Ishikawa (cell line): ENCODE measurements at regions not wholly inside any gene's neighbourhood (a gene's known extent, or its start where the extent isn't known, plus 50 kb on each side); places are given as distances from the start of the nearest gene placed in this dataset.

Experiments
- CEBPB ChIP-seq: IDR thresholded peaks from 2 replicates; pipeline ENCODE4 v1.6.1; 2012
- CREB1 ChIP-seq: IDR thresholded peaks from 2 replicates; pipeline ENCODE4 v1.6.1; 2012; ENCODE audit warnings: low read depth
- EGR1 ChIP-seq: IDR thresholded peaks from 2 replicates; pipeline ENCODE4 v1.6.1; 2012
- EP300 ChIP-seq: IDR thresholded peaks from 2 replicates; pipeline ENCODE4 v1.6.1; 2012; ENCODE audit warnings: borderline replicate concordance
- FOXM1 ChIP-seq: IDR thresholded peaks from 2 replicates; pipeline ENCODE4 v1.6.1; 2012; ENCODE audit warnings: low read depth, borderline replicate concordance
- NFIC ChIP-seq: IDR thresholded peaks from 2 replicates; pipeline ENCODE4 v1.6.1; 2012
- RAD21 ChIP-seq: IDR thresholded peaks from 2 replicates; pipeline ENCODE4 v1.6.1; 2012; ENCODE audit warnings: low read depth
- TAF1 ChIP-seq: IDR thresholded peaks from 2 replicates; pipeline ENCODE4 v1.6.1; 2012; ENCODE audit warnings: low read depth, mild to moderate bottlenecking
- TCF12 ChIP-seq: IDR thresholded peaks from 2 replicates; pipeline ENCODE4 v1.6.1; 2012; ENCODE audit warnings: low read depth
- TEAD4 ChIP-seq: IDR thresholded peaks from 2 replicates; pipeline ENCODE4 v1.6.1; 2012
- YY1 ChIP-seq: IDR thresholded peaks from 2 replicates; pipeline ENCODE4 v1.6.1; 2012; ENCODE audit warnings: low read depth
- ZBTB7A ChIP-seq: IDR thresholded peaks from 2 replicates; pipeline ENCODE4 v1.6.1; 2012; ENCODE audit warnings: low read depth
- TF ChIP-seq, protein P1 (sequence below): IDR thresholded peaks from 2 replicates; pipeline ENCODE4 v1.6.1; 2012
- TF ChIP-seq, protein P2 (sequence below): IDR thresholded peaks from 2 replicates; pipeline ENCODE4 v1.6.1; 2012; ENCODE audit warnings: low read depth, mild to moderate bottlenecking
- TF ChIP-seq, protein P3 (sequence below): IDR thresholded peaks from 2 replicates; pipeline ENCODE4 v1.6.1; 2012

DNA sequence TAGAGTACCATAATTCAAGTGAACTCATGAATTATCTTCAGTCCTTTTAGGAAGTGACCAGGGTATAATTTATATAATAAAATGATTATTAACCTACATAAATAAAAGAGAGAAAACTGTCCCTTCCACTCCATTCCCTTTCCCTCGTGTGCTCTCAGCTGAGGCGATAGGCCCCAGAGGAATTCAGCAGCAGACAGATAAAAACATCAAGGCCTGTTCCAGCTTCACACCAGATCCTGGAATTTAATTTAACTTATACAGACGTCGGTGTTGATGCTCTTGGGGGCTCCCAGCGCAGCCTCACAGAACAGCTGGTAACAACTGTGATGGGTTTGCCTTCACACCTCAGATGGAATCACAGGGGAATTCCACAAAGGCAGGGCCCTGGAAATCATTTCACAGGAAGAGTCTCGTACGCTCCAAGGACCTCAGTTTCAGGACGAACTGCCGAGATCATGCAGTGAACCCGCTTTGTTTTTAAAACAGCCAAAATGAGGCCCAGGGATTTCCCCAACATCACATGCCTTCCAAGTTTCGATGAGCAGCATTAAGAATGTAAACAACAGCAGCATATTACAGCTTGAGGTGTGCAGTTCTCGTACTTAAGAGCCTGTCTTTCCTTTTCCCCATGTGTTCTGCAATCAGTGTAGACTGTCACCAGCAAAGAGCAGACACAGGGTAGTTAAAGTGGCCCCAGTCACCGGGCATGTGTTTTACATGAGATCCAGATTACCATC, 73.6 kb upstream of the ALDH1B1 start:
- TF ChIP-seq, protein P1, sequence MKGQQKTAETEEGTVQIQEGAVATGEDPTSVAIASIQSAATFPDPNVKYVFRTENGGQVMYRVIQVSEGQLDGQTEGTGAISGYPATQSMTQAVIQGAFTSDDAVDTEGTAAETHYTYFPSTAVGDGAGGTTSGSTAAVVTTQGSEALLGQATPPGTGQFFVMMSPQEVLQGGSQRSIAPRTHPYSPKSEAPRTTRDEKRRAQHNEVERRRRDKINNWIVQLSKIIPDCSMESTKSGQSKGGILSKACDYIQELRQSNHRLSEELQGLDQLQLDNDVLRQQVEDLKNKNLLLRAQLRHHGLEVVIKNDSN = no peak
- TF ChIP-seq NFIC (no peak), RAD21 (no peak)

DNA sequence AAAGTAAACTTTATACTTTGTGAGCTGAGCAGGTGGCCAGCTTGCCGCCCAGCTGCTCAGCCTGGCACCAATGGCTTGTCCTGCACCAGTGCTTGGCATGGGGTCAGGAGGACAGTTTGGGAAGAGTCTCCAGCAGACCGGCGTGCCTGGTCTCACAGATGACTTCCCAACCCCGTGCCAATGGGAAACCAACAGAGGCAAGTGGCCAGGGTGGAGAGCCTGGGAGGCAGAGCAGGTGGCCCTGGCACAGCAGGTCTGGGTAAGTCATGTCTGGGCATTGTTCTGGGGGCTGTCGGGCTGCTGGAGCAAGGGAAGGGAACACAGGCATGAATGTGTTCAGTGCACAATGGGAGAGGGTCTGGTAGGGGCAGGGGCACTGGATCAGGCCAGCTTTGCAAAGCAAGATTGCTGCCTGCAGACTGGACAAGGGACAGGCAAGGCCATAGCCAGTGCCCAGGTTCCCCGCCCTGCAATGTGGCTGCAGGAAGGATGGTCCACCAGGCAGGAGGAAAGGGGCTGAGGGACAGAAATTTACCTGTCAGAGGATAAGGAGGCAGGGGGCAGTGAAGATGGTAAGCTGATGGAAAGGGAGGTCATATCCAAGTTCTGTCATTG, 76.2 kb upstream of the ALDH1B1 start:
- no peak for TF ChIP-seq TEAD4
- TF ChIP-seq ZBTB7A = no peak
- TF ChIP-seq YY1 = no peak
- no peak for TF ChIP-seq EGR1
- no peak for TF ChIP-seq TCF12
- no peak for TF ChIP-seq CEBPB
- TF ChIP-seq TAF1 = no peak
- TF ChIP-seq NFIC = no peak
- TF ChIP-seq CREB1 = no peak
- TF ChIP-seq, protein P1 = no peak
- TF ChIP-seq EP300 = no peak
- TF ChIP-seq, protein P2, sequence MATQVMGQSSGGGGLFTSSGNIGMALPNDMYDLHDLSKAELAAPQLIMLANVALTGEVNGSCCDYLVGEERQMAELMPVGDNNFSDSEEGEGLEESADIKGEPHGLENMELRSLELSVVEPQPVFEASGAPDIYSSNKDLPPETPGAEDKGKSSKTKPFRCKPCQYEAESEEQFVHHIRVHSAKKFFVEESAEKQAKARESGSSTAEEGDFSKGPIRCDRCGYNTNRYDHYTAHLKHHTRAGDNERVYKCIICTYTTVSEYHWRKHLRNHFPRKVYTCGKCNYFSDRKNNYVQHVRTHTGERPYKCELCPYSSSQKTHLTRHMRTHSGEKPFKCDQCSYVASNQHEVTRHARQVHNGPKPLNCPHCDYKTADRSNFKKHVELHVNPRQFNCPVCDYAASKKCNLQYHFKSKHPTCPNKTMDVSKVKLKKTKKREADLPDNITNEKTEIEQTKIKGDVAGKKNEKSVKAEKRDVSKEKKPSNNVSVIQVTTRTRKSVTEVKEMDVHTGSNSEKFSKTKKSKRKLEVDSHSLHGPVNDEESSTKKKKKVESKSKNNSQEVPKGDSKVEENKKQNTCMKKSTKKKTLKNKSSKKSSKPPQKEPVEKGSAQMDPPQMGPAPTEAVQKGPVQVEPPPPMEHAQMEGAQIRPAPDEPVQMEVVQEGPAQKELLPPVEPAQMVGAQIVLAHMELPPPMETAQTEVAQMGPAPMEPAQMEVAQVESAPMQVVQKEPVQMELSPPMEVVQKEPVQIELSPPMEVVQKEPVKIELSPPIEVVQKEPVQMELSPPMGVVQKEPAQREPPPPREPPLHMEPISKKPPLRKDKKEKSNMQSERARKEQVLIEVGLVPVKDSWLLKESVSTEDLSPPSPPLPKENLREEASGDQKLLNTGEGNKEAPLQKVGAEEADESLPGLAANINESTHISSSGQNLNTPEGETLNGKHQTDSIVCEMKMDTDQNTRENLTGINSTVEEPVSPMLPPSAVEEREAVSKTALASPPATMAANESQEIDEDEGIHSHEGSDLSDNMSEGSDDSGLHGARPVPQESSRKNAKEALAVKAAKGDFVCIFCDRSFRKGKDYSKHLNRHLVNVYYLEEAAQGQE = no peak
- TF ChIP-seq, protein P3, sequence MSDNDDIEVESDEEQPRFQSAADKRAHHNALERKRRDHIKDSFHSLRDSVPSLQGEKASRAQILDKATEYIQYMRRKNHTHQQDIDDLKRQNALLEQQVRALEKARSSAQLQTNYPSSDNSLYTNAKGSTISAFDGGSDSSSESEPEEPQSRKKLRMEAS = no peak
- TF ChIP-seq RAD21 = no peak
- TF ChIP-seq FOXM1 = no peak

DNA sequence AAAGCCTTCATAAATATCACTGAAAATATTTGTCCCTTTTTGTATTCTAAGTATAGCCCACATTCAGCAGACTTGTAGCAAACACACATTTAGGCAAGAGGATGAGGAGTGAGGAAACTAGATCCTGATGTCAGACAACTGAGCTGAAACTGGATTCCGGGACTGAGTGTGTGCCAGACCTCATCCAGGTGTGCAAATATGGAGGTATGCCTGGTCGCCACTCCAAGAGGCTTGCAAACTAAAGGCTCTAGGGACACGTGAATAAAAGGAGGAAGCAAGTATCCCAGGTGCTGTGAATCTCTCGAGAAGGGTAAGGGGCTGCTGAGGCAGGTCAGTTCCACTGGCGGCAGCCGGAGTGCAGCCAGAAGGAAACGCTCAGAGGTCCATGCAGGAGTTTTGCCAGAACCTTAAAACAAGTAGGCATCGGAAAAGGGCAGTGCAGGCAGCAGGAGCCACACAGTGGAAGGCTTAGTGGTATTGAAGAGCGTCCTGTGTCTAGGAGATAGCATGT, 77.4 kb upstream of the ALDH1B1 start:
- no peak for TF ChIP-seq FOXM1
- no peak for TF ChIP-seq ZBTB7A
- no peak for TF ChIP-seq CREB1
- TF ChIP-seq, protein P3 = no peak

DNA sequence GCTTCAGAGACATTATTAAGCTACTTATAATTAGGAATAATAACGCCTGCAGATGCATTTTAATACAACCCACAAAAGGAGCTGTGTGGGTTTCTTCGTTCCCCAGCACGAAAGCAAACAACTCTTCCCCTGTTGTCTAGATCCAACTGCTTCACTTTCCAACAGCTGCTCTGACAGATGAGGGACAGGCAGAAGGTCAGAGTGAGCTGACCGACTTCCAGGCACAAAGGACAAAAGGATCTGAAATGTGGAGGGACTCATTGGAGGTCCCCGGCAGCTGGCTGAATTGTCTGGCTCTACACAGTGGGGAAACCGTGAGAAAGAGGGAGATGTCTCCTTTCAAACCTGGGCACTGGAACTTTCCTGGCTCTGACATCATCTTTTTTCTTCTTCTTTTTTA, 79.1 kb upstream of the ALDH1B1 start:
- TF ChIP-seq CEBPB = no peak
- TF ChIP-seq YY1 = no peak
- TF ChIP-seq, protein P1 = no peak
- TF ChIP-seq ZBTB7A = no peak
- no peak for TF ChIP-seq EGR1
- TF ChIP-seq TEAD4 = no peak
- no peak for TF ChIP-seq NFIC
- TF ChIP-seq CREB1 = no peak
- no peak for TF ChIP-seq EP300
- TF ChIP-seq, protein P2 = no peak
- no peak for TF ChIP-seq FOXM1
- TF ChIP-seq TAF1 = no peak
- no peak for TF ChIP-seq RAD21
- TF ChIP-seq, protein P3 = no peak
- no peak for TF ChIP-seq TCF12

DNA sequence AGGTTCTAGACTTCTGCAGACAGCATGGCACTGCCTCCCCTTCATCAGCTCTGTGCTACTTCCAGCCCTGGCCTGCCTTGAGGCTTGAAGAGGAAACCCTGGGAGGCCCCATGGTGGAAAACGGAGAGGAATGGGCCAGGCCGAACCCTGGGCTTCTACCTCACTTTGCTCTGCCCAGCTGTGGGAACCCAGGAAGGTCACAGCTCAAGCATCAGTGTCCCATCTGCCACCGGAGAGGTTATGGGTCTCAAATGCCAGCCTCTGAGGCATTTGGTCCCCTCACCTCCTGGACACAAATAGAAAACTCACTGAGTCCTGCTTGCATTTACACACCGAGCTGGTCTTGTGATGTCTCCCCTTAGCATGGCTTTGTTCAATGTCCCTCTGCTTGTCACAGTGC, 80.1 kb upstream of the ALDH1B1 start:
- TF ChIP-seq, protein P2 = no peak
- TF ChIP-seq EGR1 (no peak), TAF1 (no peak), FOXM1 (no peak), CREB1 (no peak), NFIC (no peak), ZBTB7A (no peak), RAD21 (no peak), TEAD4 (no peak), YY1 (no peak), EP300 (no peak), TCF12 (no peak)
- TF ChIP-seq, protein P1 = no peak
- TF ChIP-seq, protein P3 = no peak
